RWPE1 (cell line): ENCODE measurements at regions not wholly inside any gene's neighbourhood (a gene's known extent, or its start where the extent isn't known, plus 50 kb on each side); places are given as distances from the start of the nearest gene placed in this dataset.

Source experiments
- CTCF ChIA-PET: fragments of 350-600 bp; sonication (Branson Sonifier 250); formaldehyde crosslinking; extraction: SDS; loops from one replicate; lab custom pipeline; 2021; lab: Yijun Ruan, JAX
- POLR2A ChIA-PET: fragments of 400-600 bp; formaldehyde crosslinking; extraction: SDS; loops from one replicate; lab custom pipeline; 2020; ENCODE audit warnings: antibody characterized with exemption; ENCODE audit not compliant: low non-redundant PET; lab: Yijun Ruan, JAX
- DNase-seq: peaks from one replicate; pipeline ENCODE4 v3.0.0; 2012; ENCODE audit warnings: low spot score
- H3K27ac ChIP-seq: fragments of 450-650 bp; 2 replicates; pipeline ENCODE4 v1.5.1; 2017
- TF ChIP-seq, protein P1 (sequence below): fragments of 450-650 bp; conservative IDR thresholded peaks from 2 replicates; pipeline ENCODE4 v1.5.1; 2017; ENCODE audit warnings: low read depth, mild to moderate bottlenecking

DNA sequence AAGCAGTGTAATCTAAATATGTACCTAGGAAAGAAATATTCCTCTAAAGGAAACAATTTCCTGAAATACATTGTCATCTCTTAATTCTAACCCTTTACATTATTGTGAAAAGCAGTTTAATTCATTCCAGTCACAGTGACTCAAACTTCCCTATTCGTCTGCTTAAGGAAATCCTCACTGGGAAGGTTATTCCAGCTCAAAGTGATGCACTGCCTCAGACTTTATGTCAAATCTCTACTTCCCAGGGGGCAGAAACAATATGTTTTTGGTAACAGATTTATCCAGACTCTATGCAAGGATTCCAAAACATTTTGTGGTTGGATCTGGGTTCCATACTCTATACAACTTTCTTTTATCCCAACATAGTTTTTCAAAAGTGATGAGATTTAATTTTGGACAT lies 145.2 kb downstream of the NTMT2 start:
- TF ChIP-seq, protein P1, sequence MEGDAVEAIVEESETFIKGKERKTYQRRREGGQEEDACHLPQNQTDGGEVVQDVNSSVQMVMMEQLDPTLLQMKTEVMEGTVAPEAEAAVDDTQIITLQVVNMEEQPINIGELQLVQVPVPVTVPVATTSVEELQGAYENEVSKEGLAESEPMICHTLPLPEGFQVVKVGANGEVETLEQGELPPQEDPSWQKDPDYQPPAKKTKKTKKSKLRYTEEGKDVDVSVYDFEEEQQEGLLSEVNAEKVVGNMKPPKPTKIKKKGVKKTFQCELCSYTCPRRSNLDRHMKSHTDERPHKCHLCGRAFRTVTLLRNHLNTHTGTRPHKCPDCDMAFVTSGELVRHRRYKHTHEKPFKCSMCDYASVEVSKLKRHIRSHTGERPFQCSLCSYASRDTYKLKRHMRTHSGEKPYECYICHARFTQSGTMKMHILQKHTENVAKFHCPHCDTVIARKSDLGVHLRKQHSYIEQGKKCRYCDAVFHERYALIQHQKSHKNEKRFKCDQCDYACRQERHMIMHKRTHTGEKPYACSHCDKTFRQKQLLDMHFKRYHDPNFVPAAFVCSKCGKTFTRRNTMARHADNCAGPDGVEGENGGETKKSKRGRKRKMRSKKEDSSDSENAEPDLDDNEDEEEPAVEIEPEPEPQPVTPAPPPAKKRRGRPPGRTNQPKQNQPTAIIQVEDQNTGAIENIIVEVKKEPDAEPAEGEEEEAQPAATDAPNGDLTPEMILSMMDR: no peak
- ChIA-PET POLR2A (no interaction called here), CTCF (interaction anchor here (0.6 kb wide), 1 partner anchor 313 kb away, joined by 3 read pairs; no protein-coding TSS in a partner anchor)
- DNase-seq: no peak
- H3K27ac ChIP-seq: no peak overlapping the region

DNA sequence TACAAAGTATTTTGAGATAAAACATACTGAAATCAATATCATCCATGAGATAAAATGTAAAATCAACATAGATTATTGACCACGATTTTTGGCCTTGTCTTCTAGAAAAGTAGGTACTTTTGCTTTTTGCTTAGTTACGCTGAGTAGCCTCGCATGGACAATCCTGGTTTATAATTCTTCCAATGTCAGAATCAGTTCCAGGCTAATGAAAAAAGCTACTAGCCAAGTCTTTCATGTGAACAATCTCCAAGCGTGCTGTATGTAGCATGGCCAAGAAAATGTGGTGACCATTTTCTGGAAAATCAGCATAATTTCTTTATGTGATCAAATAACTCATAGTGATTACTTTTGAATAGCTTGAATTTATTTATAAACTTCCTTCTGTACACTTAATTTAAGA lies 145.8 kb downstream of the NTMT2 start:
- CTCF ChIA-PET: no interaction called here
- TF ChIP-seq, protein P1: no peak
- H3K27ac ChIP-seq: no peak overlapping the region
- DNase-seq: no peak
- POLR2A ChIA-PET: no interaction called here

DNA sequence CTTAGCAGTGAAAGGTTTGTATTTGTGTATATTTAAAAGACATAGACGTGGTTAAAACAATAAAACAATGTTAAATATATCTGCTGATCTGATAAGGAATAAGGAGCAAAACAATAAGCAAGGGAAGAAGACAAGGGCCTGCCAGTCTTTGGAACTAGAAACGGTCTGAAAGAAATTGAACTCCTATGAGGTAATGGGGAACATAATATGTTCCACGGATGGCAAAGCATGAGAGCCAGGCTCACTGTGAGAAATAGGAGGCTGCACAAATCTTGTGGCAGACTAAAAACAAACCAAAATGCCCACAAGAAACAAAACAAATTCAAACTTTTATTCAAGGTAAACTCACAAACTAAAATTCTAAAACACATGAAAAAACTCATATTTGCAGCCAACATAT lies 150.5 kb downstream of the NTMT2 start:
- CTCF ChIA-PET: interaction anchor here (0.7 kb wide), 1 partner anchor 1210 kb away, joined by 3 read pairs; no protein-coding TSS in a partner anchor
- POLR2A ChIA-PET: no interaction called here
- no peak overlapping the region for H3K27ac ChIP-seq
- TF ChIP-seq, protein P1: no peak
- DNase-seq: no peak

DNA sequence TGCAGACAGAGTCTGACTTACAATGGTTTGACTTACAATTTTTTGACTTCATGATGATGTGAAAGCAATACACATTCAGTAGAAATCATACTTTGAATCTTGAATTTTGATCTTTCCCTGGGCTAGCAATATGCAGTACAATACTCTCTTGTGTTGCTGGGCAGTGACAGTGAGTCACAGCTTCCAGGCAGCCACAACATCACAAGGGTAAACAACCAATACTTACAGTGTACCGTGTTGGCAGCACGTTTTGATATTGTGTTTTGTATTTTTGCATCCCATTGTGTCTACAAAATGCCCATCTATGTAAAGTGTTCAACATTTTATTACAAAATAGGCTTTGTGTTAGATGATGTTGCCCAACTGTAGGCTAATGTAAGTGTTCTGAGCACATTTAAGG lies 150.9 kb downstream of the NTMT2 start:
- POLR2A ChIA-PET: no interaction called here
- CTCF ChIA-PET: interaction anchor here (0.7 kb wide), 1 partner anchor 316 kb away, joined by 6 read pairs; no protein-coding TSS in a partner anchor
- no peak for DNase-seq
- H3K27ac ChIP-seq: no peak overlapping the region
- TF ChIP-seq, protein P1: no peak

DNA sequence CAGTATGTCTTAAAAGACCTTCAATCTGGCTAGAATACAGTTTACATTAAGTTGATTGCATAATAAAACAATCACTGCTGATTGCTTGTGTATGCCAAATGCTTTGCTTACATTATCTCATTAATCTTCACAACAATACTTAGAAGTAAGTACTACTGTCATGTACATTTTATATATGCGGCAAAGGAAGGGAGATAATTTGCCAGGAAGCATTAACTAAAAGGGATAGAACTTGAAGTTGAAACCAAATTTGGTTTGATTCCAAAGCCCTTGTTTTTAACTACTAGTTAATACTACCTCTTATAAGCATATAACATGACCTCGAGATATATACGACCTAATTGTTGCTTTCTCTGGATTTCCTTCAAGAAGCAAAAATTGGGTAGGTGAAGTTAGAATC lies 155.8 kb downstream of the NTMT2 start:
- ChIA-PET CTCF (no interaction called here), POLR2A (no interaction called here)
- H3K27ac ChIP-seq: no peak overlapping the region
- no peak for DNase-seq
- TF ChIP-seq, protein P1: no peak

DNA sequence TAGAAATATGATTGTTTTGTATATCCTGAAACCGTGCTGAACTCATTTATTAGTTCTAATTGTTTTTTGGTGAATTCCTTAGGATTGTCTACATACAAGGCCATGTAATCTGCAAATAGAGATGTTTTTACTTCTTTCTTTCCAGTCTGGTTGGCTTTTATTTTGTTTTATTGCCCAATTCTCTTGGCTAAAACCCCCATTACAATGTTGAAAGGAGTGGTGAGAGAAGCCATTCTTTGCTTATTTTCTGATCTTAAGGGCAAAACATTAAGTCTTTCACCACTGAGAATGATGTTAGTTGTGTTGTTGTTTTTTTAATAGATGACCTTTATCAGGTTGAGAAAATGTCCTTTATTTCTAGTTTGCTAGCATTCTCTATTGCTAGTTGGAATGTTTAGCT lies 157.3 kb downstream of the NTMT2 start:
- DNase-seq: no peak
- TF ChIP-seq, protein P1: no peak
- ChIA-PET CTCF (no interaction called here), POLR2A (no interaction called here)
- no peak overlapping the region for H3K27ac ChIP-seq
